Suppressor macrophage treated with lipopolysaccharide for 4 hours (primary cell): ENCODE measurements at regions not wholly inside any gene's neighbourhood (a gene's known extent, or its start where the extent isn't known, plus 50 kb on each side); places are given as distances from the start of the nearest gene placed in this dataset.
"Not testable (repeated sequence)": the region's sequence is repeated elsewhere in the genome, so short reads cannot be mapped to it uniquely, and the experiment has no call there.

Experiments used
- DNase-seq: peaks from one replicate; pipeline ENCODE4 v3.0.0-alpha.2; 2020

DNA sequence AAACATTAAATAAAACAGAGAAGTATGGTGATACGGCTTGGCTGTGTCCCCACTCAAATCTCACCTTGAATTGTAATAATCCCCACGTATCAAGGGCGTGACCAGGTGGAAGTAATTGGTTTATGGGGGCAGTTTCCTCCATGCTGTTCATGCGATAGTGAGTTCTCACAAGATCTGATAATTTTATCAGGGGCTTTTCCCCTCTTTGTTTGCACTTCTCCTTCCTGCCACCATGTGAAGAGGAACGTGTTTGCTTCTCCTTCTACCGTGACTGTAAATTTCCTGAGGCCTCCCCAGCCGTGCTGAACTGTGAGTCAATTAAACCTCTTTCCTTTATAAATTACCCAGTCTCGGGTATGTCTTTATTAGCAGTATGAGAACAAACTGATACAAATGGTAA, 331.3 kb upstream of the CNR1 start:
- not testable (repeated sequence) for DNase-seq

DNA sequence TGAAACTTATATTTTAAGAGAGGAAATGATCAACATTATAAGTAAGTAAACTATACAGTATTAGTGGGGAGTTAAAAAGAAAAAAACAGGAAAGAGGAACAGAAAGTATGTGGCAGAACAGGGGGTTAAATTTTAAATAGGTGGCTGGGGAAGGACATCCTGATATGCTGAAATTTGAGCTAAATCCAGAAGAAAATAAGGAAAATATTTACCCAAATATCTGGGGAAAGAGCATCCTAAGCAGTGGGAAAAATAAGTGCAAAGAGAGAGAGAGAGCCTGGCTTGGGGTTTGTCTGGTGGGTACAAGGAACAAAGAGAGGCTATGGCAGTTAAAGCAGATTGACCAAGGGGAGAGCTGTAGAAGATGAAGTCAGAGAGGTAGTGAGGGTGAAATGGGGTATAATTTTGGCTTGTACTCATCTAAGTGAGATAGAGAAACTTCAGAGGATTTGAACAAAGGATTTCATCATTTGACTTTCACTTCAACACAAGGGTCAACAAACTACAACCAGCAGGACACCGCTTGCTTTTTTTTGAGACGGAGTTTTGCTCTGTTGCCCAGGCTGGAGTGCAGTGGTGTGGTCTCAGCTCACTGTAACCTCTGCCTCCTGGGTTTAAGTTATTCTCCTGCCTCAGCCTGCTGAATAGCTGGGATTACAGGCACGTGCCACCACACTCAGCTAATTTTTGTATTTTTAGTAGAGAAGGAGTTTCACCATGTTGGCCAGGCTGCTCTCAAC, 328.4 kb upstream of the CNR1 start:
- DNase-seq = no peak

DNA sequence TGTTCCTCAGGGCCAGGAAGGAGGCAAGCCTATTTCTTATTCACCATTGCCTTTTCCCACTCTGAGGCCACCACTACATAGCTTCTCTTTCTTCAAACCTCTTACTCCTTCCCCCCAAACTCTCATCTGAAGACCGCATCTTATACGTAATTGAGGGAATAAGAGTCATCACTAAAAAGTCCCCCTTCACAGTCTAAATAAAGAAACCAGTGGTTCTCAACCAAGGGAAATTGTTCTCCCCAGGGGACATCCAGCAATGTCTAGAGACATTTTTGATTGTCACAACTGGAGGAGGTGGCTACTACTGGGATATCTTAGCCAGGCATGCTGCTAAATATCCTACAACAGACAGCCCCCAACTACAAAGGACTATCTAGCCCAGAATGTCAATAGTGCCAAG, 327.6 kb upstream of the CNR1 start:
- DNase-seq = no peak

DNA sequence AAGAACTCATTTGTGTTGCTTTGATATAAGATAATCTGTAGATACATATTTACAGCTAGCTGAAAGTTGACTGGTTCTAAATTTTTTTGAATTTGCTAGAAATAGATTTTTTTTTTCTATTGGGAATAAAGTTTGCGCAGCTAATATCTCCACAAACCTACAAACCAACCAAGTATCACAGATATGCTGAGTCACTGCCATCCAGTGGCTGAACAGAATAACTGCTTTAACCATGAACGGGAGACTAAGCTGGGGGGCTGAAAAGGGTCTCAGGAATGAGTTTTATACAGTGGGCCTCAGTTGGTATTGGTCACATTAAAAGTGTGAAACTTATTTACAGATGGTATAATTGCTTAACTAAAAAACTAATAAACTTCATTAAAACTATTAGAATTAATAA, 326.7 kb upstream of the CNR1 start:
- DNase-seq = peak; percentile 9

DNA sequence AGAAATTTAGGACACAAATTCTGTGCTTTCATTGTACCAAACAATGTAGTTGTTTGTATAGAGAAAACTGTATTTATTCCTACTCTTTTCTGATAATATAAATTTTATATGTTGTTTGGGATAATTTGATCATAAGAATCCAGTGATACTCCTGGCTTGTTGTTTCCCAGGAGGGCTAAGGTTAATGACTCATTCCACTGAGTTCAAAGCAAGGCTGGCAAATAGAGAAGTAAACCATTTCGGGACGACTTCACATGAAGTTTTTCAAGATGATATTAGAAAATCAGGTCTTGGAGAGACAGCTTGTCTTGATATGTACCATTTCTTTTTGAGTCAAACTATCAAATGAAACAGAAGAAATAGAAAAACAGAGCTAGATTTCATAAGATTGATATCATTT, 326.1 kb upstream of the CNR1 start:
- no peak for DNase-seq

DNA sequence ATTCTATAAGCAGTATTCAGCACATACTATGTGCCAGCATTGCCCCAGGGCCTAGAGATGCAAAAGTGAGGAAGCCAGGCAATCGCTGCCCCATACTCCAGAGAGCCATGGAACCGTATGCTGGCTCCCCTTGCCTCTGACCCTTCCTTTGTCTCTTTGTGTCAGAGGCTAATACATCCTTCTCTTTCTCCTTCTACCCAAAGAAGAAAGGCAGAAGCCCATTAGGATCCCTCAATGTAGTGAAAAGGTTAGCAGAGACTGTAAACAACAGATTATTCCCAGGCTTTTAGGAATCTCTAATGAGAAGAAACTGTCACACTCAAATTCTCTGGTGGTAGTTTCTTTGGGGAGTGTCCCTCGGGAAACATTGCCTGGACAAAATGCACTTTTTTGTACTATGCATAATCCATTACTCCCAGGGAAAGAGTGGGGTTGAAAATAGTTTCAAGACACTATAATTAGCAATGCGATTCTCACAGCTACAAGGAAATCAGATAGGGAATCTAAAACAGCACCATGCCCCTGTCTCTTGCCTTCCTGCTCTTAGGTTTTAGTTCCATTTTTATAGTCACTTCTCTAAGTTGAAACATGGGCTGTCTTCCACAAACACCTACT, 325.2 kb upstream of the CNR1 start:
- no peak for DNase-seq

DNA sequence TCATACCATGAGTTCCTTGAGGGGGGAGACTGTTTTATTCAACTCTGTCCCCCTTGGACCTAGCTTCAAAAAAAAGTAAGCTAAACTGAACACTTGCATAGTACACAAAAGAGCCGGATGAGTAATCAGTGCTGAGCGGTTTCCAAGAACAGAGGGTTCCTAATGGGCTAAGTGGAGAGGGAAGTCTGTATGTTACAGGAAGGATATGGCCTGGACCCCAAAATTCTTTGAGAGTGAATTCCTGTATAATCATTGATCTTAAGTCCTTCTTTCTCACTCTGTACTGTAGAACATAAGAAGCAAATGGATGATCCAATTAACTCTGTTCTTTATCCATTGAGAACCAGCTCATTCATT, 324.7 kb upstream of the CNR1 start:
- no peak for DNase-seq

DNA sequence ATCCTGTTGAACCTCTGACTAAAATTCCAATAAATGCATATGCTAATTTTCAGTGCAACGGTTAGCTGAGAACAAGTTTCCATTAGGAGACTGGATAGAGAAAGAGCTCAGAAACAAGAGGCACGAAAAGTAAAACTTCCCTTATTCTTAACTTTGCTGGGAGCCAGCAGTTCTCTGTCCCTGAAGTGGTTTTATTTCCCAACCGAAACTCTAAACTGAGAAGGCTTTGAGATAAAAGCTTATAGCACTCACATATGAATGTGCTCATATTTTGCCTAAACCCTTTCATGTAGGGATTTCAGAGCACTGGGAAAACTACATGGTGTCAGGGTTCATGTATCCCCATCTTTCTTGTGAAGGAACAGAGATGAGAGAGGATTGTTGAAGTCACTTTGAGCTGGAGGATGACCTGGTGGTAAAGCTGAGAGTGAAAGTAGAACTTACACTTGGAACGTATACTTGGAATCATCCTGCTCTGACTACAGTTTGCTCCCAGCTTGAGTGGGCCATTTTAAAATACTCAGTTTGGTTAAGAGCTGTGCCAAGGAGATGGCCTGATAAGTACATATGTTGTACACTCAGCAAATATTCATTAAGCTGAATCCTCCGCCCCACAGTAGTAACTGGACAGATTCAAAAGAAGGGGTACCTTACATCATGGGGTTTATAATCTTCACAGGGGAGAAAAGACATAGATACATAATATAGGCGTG, 324.2 kb upstream of the CNR1 start:
- no peak for DNase-seq

DNA sequence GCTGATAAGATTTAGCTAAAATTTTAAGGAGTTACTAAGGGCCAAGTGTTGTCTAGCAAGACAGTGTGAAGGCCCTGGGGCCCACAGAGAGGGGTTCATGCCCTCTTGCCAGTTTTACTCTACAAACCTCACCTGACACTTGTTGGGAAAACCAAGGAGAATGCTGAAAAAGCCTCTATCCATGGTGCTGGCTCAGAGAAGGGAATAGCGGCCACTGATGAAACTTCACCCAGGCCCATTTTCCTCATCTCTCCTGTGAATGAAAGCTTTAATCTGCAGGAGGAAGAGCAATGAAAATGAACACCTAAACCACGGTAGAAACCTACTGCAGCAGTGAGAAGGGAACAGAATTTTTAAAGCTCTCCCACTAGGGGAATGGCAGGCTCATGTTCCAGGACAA, 317.3 kb upstream of the CNR1 start:
- DNase-seq = no peak

DNA sequence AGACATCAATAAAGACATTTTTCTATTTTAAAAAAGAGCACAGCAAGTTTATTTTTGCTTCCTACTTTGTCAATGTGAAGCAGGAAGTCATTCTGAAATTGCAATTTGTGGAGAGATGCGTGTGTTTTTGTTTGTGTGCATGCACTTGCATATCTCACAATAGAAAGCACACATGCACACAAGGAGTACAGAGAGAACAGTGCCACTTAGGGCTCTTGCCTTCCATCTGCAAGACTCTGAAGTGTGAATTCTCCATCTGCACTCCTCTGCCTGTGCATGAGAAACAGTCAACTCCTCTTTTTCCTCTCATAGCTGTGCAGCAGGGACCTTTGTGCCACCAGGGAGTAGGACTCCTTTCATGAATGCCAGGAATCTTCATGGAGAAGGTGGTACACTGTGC, 316.3 kb upstream of the CNR1 start:
- no peak for DNase-seq

DNA sequence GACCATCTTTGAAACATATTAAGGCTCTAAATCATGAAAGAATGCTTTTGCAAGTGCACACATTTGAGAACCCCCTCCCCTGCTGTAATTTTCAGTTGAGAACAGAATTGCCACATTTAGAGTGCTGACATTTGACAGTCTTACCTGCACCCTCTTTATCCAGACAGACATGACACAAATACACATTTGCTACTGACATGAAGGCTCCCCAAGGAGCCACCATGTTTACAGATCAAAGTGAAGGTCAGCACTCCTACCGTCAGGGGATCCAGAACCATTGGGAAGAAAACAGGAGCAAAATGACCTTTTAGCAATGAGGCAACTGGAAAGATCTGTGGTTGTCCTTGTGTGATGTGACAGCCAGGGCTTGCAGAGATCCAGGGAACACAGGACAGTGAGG, 315.4 kb upstream of the CNR1 start:
- DNase-seq = no peak

DNA sequence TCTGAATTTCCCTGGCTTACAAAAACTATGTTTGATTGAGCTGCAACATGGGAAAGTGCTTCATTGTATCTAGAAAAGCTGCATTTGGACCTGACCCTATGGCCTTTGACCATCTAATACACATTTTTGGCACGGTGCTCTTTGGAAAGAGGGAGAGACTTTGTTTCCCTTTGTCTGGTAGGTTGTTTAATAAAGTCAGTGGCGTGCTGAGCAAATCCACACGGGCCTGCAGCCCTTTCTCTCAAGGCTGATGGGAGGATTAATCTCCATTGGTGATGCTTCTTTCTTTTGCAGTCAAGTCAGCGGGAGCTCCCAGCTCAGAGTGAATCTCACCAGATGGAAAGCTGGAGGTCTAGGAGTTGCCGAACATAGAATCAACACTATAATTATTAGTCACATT, 314.7 kb upstream of the CNR1 start:
- DNase-seq = no peak

DNA sequence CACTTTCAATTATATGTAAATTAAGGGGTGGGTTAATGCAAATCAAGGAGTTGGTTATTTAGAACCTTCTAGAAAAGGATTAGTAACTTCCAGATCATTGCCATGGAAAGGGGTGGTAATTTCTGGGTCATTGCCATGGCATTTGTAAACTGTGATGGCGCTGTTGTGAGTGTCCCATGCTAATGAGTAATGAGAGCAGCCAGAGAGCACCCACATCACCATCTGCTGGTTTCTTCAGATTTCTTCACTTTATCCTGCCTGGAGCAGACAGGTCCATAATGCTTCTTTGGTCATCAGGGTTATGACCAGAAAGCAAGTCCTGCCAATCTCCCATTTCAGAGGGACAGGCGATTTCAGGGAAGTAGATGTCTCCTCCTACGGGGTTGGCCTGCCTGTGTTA, 311.3 kb upstream of the CNR1 start:
- no peak for DNase-seq

DNA sequence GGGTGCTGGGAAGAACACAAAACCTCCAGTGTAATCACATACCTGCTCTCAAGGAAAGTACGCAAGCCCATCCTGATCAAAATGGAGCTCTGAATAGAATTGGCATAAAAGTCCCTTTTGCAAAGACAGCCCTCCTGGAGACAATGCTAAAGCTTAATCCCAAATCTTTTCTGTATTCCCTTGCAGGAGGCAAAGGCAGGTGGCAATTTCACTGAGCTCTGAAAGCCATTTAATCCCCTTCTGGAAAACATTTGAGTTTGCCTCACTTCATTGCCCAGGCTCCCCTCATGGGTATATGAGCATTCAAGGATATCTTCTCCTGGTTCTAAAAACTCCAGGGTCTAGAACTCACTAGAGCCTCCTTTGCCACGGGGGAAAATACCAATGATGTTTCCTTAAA, 310.2 kb upstream of the CNR1 start:
- no peak for DNase-seq

DNA sequence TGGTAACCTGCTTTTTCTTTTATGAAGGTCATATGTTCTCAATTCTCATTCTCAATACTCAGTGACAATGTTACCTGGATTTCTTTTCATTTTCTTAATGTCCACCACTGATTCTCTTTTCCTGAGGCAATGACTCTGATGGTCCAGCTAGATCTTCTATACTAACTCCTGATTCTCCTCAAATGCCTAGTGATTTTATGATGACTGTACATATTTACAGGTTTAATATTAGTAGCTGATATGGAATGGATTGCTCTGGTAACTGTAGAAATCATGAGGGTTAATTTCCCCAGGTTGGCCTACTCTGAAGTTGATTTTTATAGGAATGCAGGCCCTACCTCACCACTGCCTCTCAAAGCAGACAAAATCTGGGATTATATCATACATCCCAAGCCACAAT, 308.6 kb upstream of the CNR1 start:
- no peak for DNase-seq

DNA sequence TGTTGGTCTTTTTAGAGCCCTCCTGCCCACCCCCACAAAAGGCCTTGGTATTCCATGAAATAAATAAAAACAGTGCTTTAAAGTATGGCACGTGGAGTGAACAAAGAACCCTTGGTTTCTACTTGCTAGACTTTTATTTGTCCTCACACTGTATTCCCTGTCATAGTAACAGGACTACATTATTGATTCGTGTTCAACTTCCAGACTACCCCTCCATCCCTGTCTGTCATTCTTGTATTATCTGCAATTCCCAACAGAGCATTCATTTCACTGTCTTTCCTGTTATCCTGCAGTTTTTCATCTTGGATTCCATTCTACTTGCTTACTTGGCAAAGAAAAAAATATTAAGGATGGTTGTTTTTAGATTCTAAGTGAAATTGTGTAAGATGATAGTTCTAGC, 307.4 kb upstream of the CNR1 start:
- no peak for DNase-seq

DNA sequence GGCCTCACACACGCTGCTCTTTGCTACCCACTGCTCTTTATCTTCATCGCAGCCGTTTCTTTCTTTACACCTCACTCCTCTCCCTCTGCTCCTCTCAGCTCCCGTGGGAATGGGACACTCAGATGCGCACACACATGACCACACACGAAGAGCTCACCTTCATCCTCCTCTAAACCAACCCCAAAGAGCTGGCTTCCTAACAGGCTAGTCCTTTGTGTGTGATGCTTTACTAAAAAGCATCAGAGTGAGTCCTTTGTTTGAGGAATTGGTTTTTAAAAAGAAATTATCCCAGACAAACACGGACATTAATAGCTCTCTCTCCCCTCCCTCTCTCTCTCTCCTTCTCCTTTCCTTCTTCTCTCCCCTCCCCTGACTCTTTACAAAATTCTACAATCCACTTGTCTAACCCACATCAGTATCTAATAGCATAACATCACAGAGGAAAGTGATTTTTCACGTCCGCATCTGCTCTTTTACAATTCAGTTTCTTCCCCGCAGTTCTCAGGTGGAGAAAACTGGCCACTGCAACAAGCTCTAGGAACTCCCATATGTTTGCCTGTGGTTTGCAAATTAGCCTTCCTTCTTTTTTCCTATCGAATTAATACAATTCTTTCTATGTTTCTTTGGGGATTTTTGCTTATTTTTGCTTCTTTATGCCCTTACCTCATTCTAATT, 306.8 kb upstream of the CNR1 start:
- DNase-seq = no peak

DNA sequence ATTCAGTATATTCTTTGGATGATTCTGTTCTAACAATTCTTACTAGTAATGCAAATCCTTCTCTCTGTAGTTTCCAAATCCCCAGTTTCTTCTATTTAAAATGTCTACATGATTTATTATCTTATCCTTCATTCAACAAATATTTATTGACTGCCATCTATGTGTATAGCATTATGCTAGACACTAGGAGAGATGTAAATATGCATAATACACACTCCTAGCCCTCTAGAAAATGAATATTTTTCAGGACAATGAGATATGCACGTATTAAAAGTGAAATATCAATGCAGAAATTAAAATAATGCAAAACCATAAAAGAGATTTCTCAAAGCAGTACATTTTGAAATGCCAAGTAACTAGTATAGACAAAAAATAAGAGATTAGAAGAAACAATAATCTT, 293.5 kb upstream of the CNR1 start:
- DNase-seq = no peak

DNA sequence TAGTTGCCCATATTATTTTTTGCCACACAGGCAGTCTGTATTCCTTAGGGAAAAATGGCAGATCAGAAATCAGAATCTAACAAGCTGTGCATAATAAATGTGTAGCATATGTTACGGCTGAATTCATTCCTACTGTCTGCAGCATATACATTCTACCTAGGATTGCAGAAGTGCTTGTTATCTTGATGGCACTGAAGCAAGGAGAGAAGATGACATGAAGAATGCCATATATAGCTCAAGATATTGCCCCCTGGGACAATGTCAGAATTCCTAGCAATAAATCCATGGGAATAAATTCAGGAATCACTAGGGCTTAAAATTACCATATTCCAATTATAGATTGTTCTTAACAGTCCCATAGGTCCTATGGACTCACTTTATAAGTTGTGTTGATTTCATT, 293.0 kb upstream of the CNR1 start:
- no peak for DNase-seq

DNA sequence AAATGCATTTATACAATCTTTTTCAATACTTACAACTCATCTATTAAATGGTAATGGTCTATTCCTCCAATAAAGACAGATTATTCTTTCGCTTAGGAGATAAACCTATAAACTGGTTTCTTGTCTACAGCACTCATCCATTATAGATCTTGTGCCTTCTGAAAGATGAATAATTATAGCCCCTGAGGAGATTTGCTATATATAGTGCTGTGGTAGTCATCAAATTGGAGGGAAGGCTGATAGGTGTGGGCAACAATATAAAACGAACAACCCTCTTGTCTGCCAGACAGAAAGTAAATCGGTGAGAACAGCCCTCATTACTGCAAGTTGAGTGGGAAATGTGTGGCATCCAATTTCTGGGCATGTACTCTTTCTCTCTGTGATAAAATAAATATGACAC, 292.5 kb upstream of the CNR1 start:
- no peak for DNase-seq

DNA sequence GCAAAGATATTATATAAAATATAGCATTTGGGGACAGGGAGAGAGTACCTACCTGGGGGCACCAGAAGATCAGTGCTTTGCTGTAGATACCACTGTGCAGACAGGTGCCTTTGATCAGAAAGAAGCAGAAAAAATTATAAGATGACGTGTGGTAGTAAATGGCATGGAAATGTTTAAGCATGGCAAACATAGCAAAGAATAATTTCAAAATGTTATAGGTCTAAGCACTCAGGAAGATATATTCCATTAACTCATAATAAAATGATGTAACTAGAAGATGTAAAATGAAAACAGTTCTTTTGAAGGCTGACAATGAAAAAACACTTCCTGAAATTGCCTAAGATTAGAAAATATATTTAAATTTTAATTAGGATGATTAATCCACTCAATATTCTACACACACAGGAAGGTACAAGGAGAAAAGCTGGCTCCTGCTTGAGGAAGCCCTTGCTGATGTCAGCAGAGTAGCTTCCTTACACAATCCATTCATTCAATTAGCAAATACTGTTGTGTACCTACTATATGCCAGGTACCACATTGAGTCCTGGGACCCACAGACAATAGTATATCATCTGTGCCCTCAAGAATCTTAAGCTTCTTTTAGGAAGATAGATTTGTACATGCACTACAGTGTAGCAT, 290.2 kb upstream of the CNR1 start:
- DNase-seq = no peak

DNA sequence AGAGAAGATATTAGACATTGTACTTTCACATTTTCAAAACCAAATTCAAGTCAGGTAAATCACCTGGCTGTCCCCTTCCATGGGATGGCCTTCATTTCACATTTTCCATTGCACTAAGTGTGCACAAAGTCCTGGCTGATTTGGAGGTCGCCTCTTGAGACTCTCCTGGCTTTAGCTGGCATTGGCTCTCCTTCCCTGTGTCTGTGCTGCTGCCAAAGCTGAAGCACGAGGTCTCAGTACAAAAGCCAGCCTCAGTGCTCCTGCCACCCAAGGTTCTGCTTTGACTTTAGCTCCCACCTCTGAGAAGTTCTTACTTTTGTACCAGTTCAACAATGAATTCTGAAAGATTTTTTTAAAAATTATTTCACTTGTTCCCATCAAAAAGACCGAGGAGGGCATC, 289.2 kb upstream of the CNR1 start:
- DNase-seq = no peak

DNA sequence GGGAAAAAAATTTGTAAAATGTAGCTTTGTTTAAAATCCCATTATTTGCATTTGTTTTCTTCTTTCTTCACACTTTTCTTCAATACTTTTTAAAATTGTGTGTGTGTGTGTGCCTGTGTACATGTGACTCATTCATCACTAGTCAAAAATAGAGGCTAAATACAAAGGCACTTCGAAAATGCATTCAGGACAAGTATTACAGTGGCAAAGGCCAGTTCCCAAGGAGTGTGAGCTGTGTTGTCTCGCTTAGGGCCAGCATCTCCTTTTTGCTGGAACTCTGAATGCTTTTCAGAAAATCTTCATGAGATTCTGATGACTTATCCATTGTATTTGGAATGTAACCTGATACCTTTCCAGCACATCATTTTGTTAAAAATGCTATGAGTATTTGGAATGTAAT, 288.5 kb upstream of the CNR1 start:
- no peak for DNase-seq

DNA sequence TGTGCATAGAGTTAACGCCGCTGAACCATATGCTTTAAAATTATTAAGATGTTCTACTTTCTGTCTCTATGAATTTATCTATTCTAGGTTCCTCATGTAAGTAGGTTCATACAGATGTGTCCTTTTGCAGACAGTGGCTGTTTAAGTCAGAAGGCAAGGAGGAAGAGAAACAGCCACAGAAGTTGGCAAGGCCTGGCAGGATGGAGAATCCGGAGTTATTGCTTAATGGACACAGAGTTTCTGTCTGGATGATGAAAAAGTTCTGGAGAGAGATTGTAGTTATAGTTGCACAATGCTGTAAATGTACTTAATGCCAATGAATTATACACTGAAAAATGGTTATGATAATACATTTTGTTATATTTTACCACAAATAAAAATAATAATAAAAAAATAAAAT, 283.6 kb upstream of the CNR1 start:
- peak; percentile 50 for DNase-seq
